Vagina (tissue), 2 donors: ENCODE measurements at regions not wholly inside any gene's neighbourhood (a gene's known extent, or its start where the extent isn't known, plus 50 kb on each side); places are given as distances from the start of the nearest gene placed in this dataset.

Source experiments
- DNase-seq, 2 donors: peaks; one replicate each; pipeline ENCODE4 v3.0.0-alpha.2; 2017; ENCODE audit errors: extremely low spot score in 2 of 2
- H3K27ac ChIP-seq: fragments of 200-600 bp; sonication (generic); one replicate; pipeline ENCODE4 v1.5.1; 2019
- H3K27me3 ChIP-seq: fragments of 200-600 bp; sonication (generic); one replicate; pipeline ENCODE4 v1.5.1; 2019
- H3K36me3 ChIP-seq, 2 donors: fragments of 200-600 bp; sonication (generic); one replicate each; pipeline ENCODE4 v1.5.1; 2017 to 2019
- H3K4me1 ChIP-seq: fragments of 200-600 bp; sonication (generic); one replicate; pipeline ENCODE4 v1.5.1; 2019
- H3K4me3 ChIP-seq, 2 donors: fragments of 200-600 bp; sonication (generic); 1 replicate in 1 of 2; 2 replicates in 1 of 2; pipeline ENCODE4 v1.5.1; 2016 to 2019
- H3K9me3 ChIP-seq: fragments of 200-600 bp; sonication (generic); one replicate; pipeline ENCODE4 v1.5.1; 2019
- CTCF ChIP-seq, 3 experiments: fragments of 450-650 bp in 2 of 3; fragments of 200-600 bp in 1 of 3; sonication (generic) in 1 of 3; IDR thresholded peaks; one replicate each; pipeline ENCODE4 v1.5.1; 2017 to 2019; ENCODE audit warnings: antibody characterized with exemption in 3 of 3, mild to moderate bottlenecking in 2 of 3, moderate library complexity in 2 of 3
- POLR2A ChIP-seq, 2 donors: fragments of 450-650 bp; IDR thresholded peaks; one replicate each; pipeline ENCODE4 v1.6.1; 2017; ENCODE audit warnings: antibody characterized with exemption in 2 of 2, mild to moderate bottlenecking in 2 of 2, moderate library complexity in 2 of 2
- POLR2AphosphoS5 ChIP-seq, 2 donors: sonication (generic); formaldehyde crosslinking; IDR thresholded peaks; one replicate each; pipeline ENCODE4 v1.9.0; 2017; ENCODE audit warnings: antibody characterized with exemption in 2 of 2, mild to moderate bottlenecking in 2 of 2, low read depth in 1 of 2; ENCODE audit not compliant: insufficient read depth in 1 of 2
- intact Hi-C: fragments of 100-400 bp; cut with DNase I; formaldehyde crosslinking; loops from one replicate; pipeline ENCODE4 v1.15.1; 2023

- Histone ChIP-seq H3K4me1 (peaks cover 11% of the 10 kb centered on the region), H3K27ac (no peak overlapping the region), H3K4me3 (no peak overlapping the region), H3K27me3 (no peaks in the 10 kb centered on the region), H3K36me3 (no peaks in the 10 kb centered on the region), H3K9me3 (no peaks in the 10 kb centered on the region)
- no peak for DNase-seq
- TF ChIP-seq CTCF (IDR thresholded peaks at IDR 0.05) = no peak
- no peak for TF ChIP-seq POLR2AphosphoS5 (IDR thresholded peaks at IDR 0.05; ENCODE audit: insufficient read depth in 1 of 2, low read depth in 1 of 2)
- TF ChIP-seq POLR2A (IDR thresholded peaks at IDR 0.05) = no peak
- intact Hi-C loops = no loop called here
Observed at GRCh38 chr6:166689687-166690086, 62.6 kb upstream of the RPS6KA2 start.

GRCh38 chr6:166688901-166689300, 61.9 kb upstream of the RPS6KA2 start:
- intact Hi-C loops = no loop called here
- Histone ChIP-seq H3K27ac (no peak overlapping the region), H3K4me1 (peaks cover 11% of the 10 kb centered on the region), H3K4me3 (no peak overlapping the region), H3K27me3 (no peaks in the 10 kb centered on the region), H3K9me3 (no peaks in the 10 kb centered on the region), H3K36me3 (no peaks in the 10 kb centered on the region)
- TF ChIP-seq POLR2A (IDR thresholded peaks at IDR 0.05) = no peak
- TF ChIP-seq CTCF (IDR thresholded peaks at IDR 0.05) = no peak
- TF ChIP-seq POLR2AphosphoS5 (IDR thresholded peaks at IDR 0.05; ENCODE audit: insufficient read depth in 1 of 2, low read depth in 1 of 2) = no peak
- DNase-seq = no peak

DNA sequence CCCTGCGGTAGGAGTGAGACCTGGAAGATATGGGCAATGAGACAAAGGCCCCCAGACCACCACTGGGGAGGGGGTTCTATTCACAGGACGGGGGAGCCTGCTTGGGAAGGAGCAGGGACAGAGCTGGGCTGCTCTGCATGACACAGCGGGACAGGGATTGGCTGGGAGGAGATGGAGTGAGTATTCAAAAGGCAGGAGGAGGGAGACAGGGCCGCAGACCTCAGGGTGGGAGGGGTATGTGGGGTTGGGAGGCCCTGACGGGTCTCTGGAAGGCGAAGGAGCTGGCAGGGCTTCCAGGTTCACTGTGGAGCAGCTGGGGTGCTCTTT, 60.8 kb upstream of the RPS6KA2 start:
- no peak for DNase-seq
- no peak for TF ChIP-seq CTCF (IDR thresholded peaks at IDR 0.05)
- no peak for TF ChIP-seq POLR2AphosphoS5 (IDR thresholded peaks at IDR 0.05; ENCODE audit: insufficient read depth in 1 of 2, low read depth in 1 of 2)
- no peak for TF ChIP-seq POLR2A (IDR thresholded peaks at IDR 0.05)
- Histone ChIP-seq H3K9me3 (no peaks in the 10 kb centered on the region), H3K27ac (no peak overlapping the region), H3K27me3 (no peaks in the 10 kb centered on the region), H3K36me3 (no peaks in the 10 kb centered on the region), H3K4me3 (no peak overlapping the region), H3K4me1 (peaks cover 11% of the 10 kb centered on the region)
- intact Hi-C loops = no loop called here

GRCh38 chr6:166687070-166687878, 60.2 kb upstream of the RPS6KA2 start:
- H3K27ac ChIP-seq = no peak overlapping the region
- H3K36me3 ChIP-seq = no peaks in the 10 kb centered on the region
- H3K4me1 ChIP-seq = peaks cover 11% of the 10 kb centered on the region
- DNase-seq = no peak
- intact Hi-C loops = no loop called here
- H3K27me3 ChIP-seq = no peaks in the 10 kb centered on the region
- no peaks in the 10 kb centered on the region for H3K9me3 ChIP-seq
- TF ChIP-seq CTCF (IDR thresholded peaks at IDR 0.05) = no peak
- no peak for TF ChIP-seq POLR2A (IDR thresholded peaks at IDR 0.05)
- no peak for TF ChIP-seq POLR2AphosphoS5 (IDR thresholded peaks at IDR 0.05; ENCODE audit: insufficient read depth in 1 of 2, low read depth in 1 of 2)
- no peak overlapping the region for H3K4me3 ChIP-seq

DNA sequence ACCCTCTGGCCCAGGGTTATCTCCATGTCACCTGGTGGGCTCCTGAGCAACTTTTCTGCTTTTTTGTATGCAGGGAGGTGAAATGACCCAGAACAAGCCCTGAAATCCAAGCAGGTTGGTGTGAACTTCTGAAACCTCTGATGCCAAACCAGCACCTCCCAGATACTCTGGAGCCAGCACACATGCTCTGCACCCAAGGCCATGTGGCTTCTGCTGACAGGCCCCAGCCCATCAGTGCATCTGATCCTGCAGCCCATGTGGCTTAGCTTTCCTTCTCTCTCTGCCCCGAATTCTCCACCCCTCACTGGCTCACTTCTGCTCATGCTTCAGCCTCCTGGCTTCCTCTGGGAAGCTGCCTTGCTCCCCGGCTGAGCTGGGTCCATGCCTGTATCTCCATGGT, 59.3 kb upstream of the RPS6KA2 start:
- intact Hi-C loops = no loop called here
- H3K4me3 ChIP-seq = no peak overlapping the region
- no peaks in the 10 kb centered on the region for H3K36me3 ChIP-seq
- no peak for DNase-seq
- peaks cover 4% of the 10 kb centered on the region for H3K4me1 ChIP-seq
- no peaks in the 10 kb centered on the region for H3K9me3 ChIP-seq
- TF ChIP-seq POLR2A (IDR thresholded peaks at IDR 0.05) (no peak), CTCF (IDR thresholded peaks at IDR 0.05) (no peak), POLR2AphosphoS5 (IDR thresholded peaks at IDR 0.05; ENCODE audit: insufficient read depth in 1 of 2, low read depth in 1 of 2) (no peak)
- no peaks in the 10 kb centered on the region for H3K27me3 ChIP-seq
- H3K27ac ChIP-seq = no peak overlapping the region
